OCI-LY7 (cell line): ENCODE measurements at regions not wholly inside any gene's neighbourhood (a gene's known extent, or its start where the extent isn't known, plus 50 kb on each side); places are given as distances from the start of the nearest gene placed in this dataset.

ENCODE experiments used
- BruUV-seq: library from RNA; stranded (reverse); fragments of 400-500 nt; replicated peaks from 2 replicates; lab custom pipeline; 2021; lab: Mats Ljungman, UMichigan
- CTCF ChIA-PET: fragments of 300-600 bp; sonication (Branson Sonifier 250); formaldehyde crosslinking; loops from one replicate; lab custom pipeline; 2022; ENCODE audit warnings: antibody characterized with exemption; ENCODE audit not compliant: unreplicated experiment; lab: Charles Lee
- POLR2A ChIA-PET: fragments of 300-600 bp; sonication (Branson Sonifier 250); formaldehyde crosslinking; loops from one replicate; lab custom pipeline; 2022; ENCODE audit warnings: antibody characterized with exemption; lab: Charles Lee
- DNase-seq: peaks from one replicate; pipeline ENCODE4 v3.0.0-alpha.2; 2015; ENCODE audit warnings: low spot score
- H2AFZ ChIP-seq: fragments of 200-600 bp; sonication (generic), shearing (Covaris generic); 2 replicates; pipeline ENCODE4 v1.6.1; 2014; ENCODE audit warnings: mild to moderate bottlenecking, antibody characterized with exemption, low read length, moderate library complexity
- H3K27ac ChIP-seq: fragments of 200-600 bp; sonication (generic); 2 replicates; pipeline ENCODE4 v1.5.1; 2014; ENCODE audit warnings: mixed run types, low read depth, mild to moderate bottlenecking, moderate library complexity, low read length, inconsistent platforms; ENCODE audit not compliant: poor library complexity, severe bottlenecking
- H3K36me3 ChIP-seq: fragments of 200-600 bp; sonication (generic); 2 replicates; pipeline ENCODE4 v1.6.1; 2014; ENCODE audit warnings: mild to moderate bottlenecking, antibody characterized with exemption, low read length, moderate library complexity, mixed read lengths; ENCODE audit not compliant: insufficient read depth
- H3K4me1 ChIP-seq: fragments of 200-600 bp; sonication (generic); 2 replicates; pipeline ENCODE4 v1.5.1; 2014; ENCODE audit warnings: mild to moderate bottlenecking, low read length; ENCODE audit not compliant: insufficient read depth, poor library complexity, severe bottlenecking
- H3K4me2 ChIP-seq: fragments of 200-600 bp; sonication (generic); 2 replicates; pipeline ENCODE4 v1.6.1; 2014; ENCODE audit warnings: mild to moderate bottlenecking, low read length
- H3K4me3 ChIP-seq: fragments of 200-600 bp; sonication (generic); 2 replicates; pipeline ENCODE4 v1.5.1; 2014; ENCODE audit warnings: mild to moderate bottlenecking, low read depth, low read length; ENCODE audit not compliant: poor library complexity, severe bottlenecking
- H3K79me2 ChIP-seq: fragments of 200-600 bp; sonication (generic); 2 replicates; pipeline ENCODE4 v1.6.1; 2016; ENCODE audit warnings: low read depth, mild to moderate bottlenecking, low read length, moderate library complexity, mixed read lengths; ENCODE audit not compliant: insufficient read depth
- H3K9me2 ChIP-seq: fragments of 200-600 bp; sonication (generic); 2 replicates; pipeline ENCODE4 v1.6.1; 2016; ENCODE audit warnings: mild to moderate bottlenecking, low read length, mixed read lengths; ENCODE audit not compliant: insufficient read depth
- H3K9me3 ChIP-seq: fragments of 200-600 bp; sonication (generic); 2 replicates; pipeline ENCODE4 v1.6.1; 2014; ENCODE audit warnings: mild to moderate bottlenecking, mixed run types, low read length, mixed read lengths
- H4K20me1 ChIP-seq: fragments of 200-600 bp; sonication (generic); 2 replicates; pipeline ENCODE4 v1.6.1; 2014; ENCODE audit warnings: mild to moderate bottlenecking, antibody characterized with exemption, low read length, moderate library complexity, mixed read lengths; ENCODE audit not compliant: insufficient read depth
- CTCF ChIP-seq: fragments of 200-600 bp; sonication (generic); conservative IDR thresholded peaks from 2 replicates; pipeline ENCODE4 v1.5.1; 2014; ENCODE audit warnings: mild to moderate bottlenecking, antibody characterized with exemption, low read length, moderate library complexity, mixed read lengths
- EZH2phosphoT487 ChIP-seq: fragments of 200-600 bp; sonication (generic); IDR thresholded peaks from 2 replicates; pipeline ENCODE4 v1.6.1; 2018; ENCODE audit warnings: low read depth, borderline replicate concordance, mild to moderate bottlenecking, mixed run types, antibody characterized with exemption, low read length, moderate library complexity, mixed read lengths
- intact Hi-C: fragments of 100-400 bp; cut with micrococcal nuclease; formaldehyde crosslinking; loops from one replicate; pipeline ENCODE4 v1.10.0; 2022; ENCODE audit not compliant: unreplicated experiment

- Histone ChIP-seq H4K20me1 (no peaks in the 10 kb centered on the region; the same call in 1 of the 2 replicates), H3K4me1 (no peaks in the 10 kb centered on the region), H3K27ac (no peak overlapping the region), H3K36me3 (no peaks in the 10 kb centered on the region), H3K4me2 (no peak overlapping the region), H3K4me3 (no peak overlapping the region), H2AFZ (no peak overlapping the region), H3K79me2 (no peaks in the 10 kb centered on the region), H3K9me3 (no peaks in the 10 kb centered on the region), H3K9me2 (no peaks in the 10 kb centered on the region)
- POLR2A ChIA-PET = interaction anchor here (0.6 kb wide), 1 partner anchor 111 kb away, joined by 3 read pairs; no protein-coding TSS in a partner anchor
- intact Hi-C loops = no loop called here
- no TSS peak for BruUV-seq
- no peak for DNase-seq
- CTCF ChIA-PET = no interaction called here
- no peak for TF ChIP-seq EZH2phosphoT487
- TF ChIP-seq CTCF = no peak
These were observed 154.5 kb downstream of the PHETA1 start for GRCh38 chr12:111214401-111214800.

- ChIA-PET POLR2A (interaction anchor here (0.7 kb wide), 2 partner anchors 35 to 217 kb away, joined by 3 to 6 read pairs; no protein-coding TSS in a partner anchor), CTCF (no interaction called here)
- H4K20me1 ChIP-seq = no peaks in the 10 kb centered on the region; the same call in 1 of the 2 replicates
- intact Hi-C loops = no loop called here
- H3K9me3 ChIP-seq = no peaks in the 10 kb centered on the region
- no peaks in the 10 kb centered on the region for H3K36me3 ChIP-seq
- H3K4me2 ChIP-seq = no peak overlapping the region
- H3K4me1 ChIP-seq = no peaks in the 10 kb centered on the region
- H3K79me2 ChIP-seq = no peaks in the 10 kb centered on the region
- no peaks in the 10 kb centered on the region for H3K9me2 ChIP-seq
- TF ChIP-seq CTCF = no peak
- TF ChIP-seq EZH2phosphoT487 = no peak
- DNase-seq = no peak
- H3K4me3 ChIP-seq = no peak overlapping the region
- H2AFZ ChIP-seq = no peak overlapping the region
- no TSS peak for BruUV-seq
- no peak overlapping the region for H3K27ac ChIP-seq
These were observed 155.3 kb downstream of the PHETA1 start for GRCh38 chr12:111213561-111213960.

- Histone ChIP-seq H3K4me3 (no peak overlapping the region), H3K4me1 (no peaks in the 10 kb centered on the region), H4K20me1 (no peaks in the 10 kb centered on the region; the same call in 1 of the 2 replicates), H3K4me2 (no peak overlapping the region), H3K9me3 (no peaks in the 10 kb centered on the region), H2AFZ (no peak overlapping the region), H3K9me2 (no peaks in the 10 kb centered on the region), H3K36me3 (no peaks in the 10 kb centered on the region), H3K79me2 (no peaks in the 10 kb centered on the region), H3K27ac (no peak overlapping the region)
- no TSS peak for BruUV-seq
- TF ChIP-seq CTCF (no peak), EZH2phosphoT487 (no peak)
- no peak for DNase-seq
- CTCF ChIA-PET = no interaction called here
- POLR2A ChIA-PET = no interaction called here
- intact Hi-C loops = no loop called here
These were observed 156.0 kb downstream of the PHETA1 start for GRCh38 chr12:111212814-111213456.
